ENCODE measurements at regions not wholly inside any gene's neighbourhood (a gene's known extent, or its start where the extent isn't known, plus 50 kb on each side); places are given as distances from the start of the nearest gene placed in this dataset.

GRCh38 chr22:47625531-47626427, 863.3 kb downstream of the TBC1D22A start:
- Histone ChIP-seq H3K4me3 (ENCODE audit: low read depth, low read length) (no peak overlapping the region), H3K9me3 (ENCODE audit: control insufficient read depth, insufficient read depth, low read depth, low read length) (no peaks in the 10 kb centered on the region), H3K36me3 (ENCODE audit: control insufficient read depth in 2 of 2, insufficient read depth in 1 of 2, low read length in 2 of 2) (no peaks in the 10 kb centered on the region), H3K27ac (ENCODE audit: extremely low read depth, low read depth, low read length) (no peak overlapping the region), H3K4me1 (ENCODE audit: control insufficient read depth, insufficient read depth, low read length) (no peaks in the 10 kb centered on the region)
- CTCF ChIA-PET = interaction anchor here (0.8 kb wide), 1 partner anchor 729 kb away, joined by 3 read pairs; no protein-coding TSS in a partner anchor
- TF ChIP-seq GLI2 (tag by site-specific recombination; IDR thresholded peaks at IDR 0.05; ENCODE audit: borderline replicate concordance, low read depth) (no peak), ZSCAN18 (tag by site-specific recombination; IDR thresholded peaks at IDR 0.05) (no peak), ZNF223 (tag by site-specific recombination; IDR thresholded peaks at IDR 0.05) (no peak), ZNF621 (tag by site-specific recombination; IDR thresholded peaks at IDR 0.05) (no peak), ZNF548 (tag by site-specific recombination; IDR thresholded peaks at IDR 0.05) (no peak), ZNF623 (tag by site-specific recombination; IDR thresholded peaks at IDR 0.05) (no peak), ZNF585B (tag by site-specific recombination; IDR thresholded peaks at IDR 0.05) (no peak), ZNF549 (tag by site-specific recombination; IDR thresholded peaks at IDR 0.05) (no peak), ZFP37 (tag by site-specific recombination; IDR thresholded peaks at IDR 0.05) (no peak), ZNF514 (tag by site-specific recombination; IDR thresholded peaks at IDR 0.05) (no peak), ZNF239 (tag by site-specific recombination; IDR thresholded peaks at IDR 0.05) (no peak), ZNF433 (tag by site-specific recombination; IDR thresholded peaks at IDR 0.05; ENCODE audit: low read depth) (no peak), ZNF350 (tag by site-specific recombination; IDR thresholded peaks at IDR 0.05) (no peak), ZNF610 (tag by site-specific recombination; IDR thresholded peaks at IDR 0.05; ENCODE audit: borderline replicate concordance) (no peak)
- POLR2A ChIA-PET = no interaction called here

GRCh38 chr22:47625013-47625385, 862.5 kb downstream of the TBC1D22A start:
- Histone ChIP-seq H3K9me3 (ENCODE audit: control insufficient read depth, insufficient read depth, low read depth, low read length) (no peaks in the 10 kb centered on the region), H3K4me1 (ENCODE audit: control insufficient read depth, insufficient read depth, low read length) (no peaks in the 10 kb centered on the region), H3K36me3 (ENCODE audit: control insufficient read depth in 2 of 2, insufficient read depth in 1 of 2, low read length in 2 of 2) (no peaks in the 10 kb centered on the region), H3K4me3 (ENCODE audit: low read depth, low read length) (no peak overlapping the region), H3K27ac (ENCODE audit: extremely low read depth, low read depth, low read length) (no peak overlapping the region)
- TF ChIP-seq ZBTB7A (tag by site-specific recombination; IDR thresholded peaks at IDR 0.05; ENCODE audit: low read depth) = no peak
- no peak for TF ChIP-seq ZNF621 (tag by site-specific recombination; IDR thresholded peaks at IDR 0.05)
- no peak for TF ChIP-seq ZNF2 (tag by site-specific recombination; IDR thresholded peaks at IDR 0.05)
- TF ChIP-seq ZNF561 (tag by site-specific recombination; IDR thresholded peaks at IDR 0.05; ENCODE audit: borderline replicate concordance) = no peak
- TF ChIP-seq HOXC10 (CRISPR knock-in tag; IDR thresholded peaks at IDR 0.05) = no peak
- no peak for TF ChIP-seq ZNF549 (tag by site-specific recombination; IDR thresholded peaks at IDR 0.05)
- no peak for TF ChIP-seq ZNF10 (tag by site-specific recombination; IDR thresholded peaks at IDR 0.05)
- no peak for TF ChIP-seq ZNF202 (tag by site-specific recombination; IDR thresholded peaks at IDR 0.05; ENCODE audit: borderline replicate concordance)
- TF ChIP-seq ZNF24 (tag by site-specific recombination; IDR thresholded peaks at IDR 0.05) = no peak
- TF ChIP-seq ZNF18 (tag by site-specific recombination; IDR thresholded peaks at IDR 0.05) = no peak
- no peak for TF ChIP-seq ZNF645 (tag by site-specific recombination; IDR thresholded peaks at IDR 0.05)
- TF ChIP-seq ZNF132 (tag by site-specific recombination; IDR thresholded peaks at IDR 0.05; ENCODE audit: borderline replicate concordance) = no peak
- TF ChIP-seq ZNF654 (tag by site-specific recombination; IDR thresholded peaks at IDR 0.05; ENCODE audit: low read depth) = no peak
- no peak for TF ChIP-seq SCRT2 (tag by site-specific recombination; IDR thresholded peaks at IDR 0.05)
- TF ChIP-seq ZBTB17 (tag by site-specific recombination; IDR thresholded peaks at IDR 0.05) = no peak
- no peak for TF ChIP-seq ZBTB21 (tag by site-specific recombination; IDR thresholded peaks at IDR 0.05)
- no peak for TF ChIP-seq ZNF280D (tag by site-specific recombination; IDR thresholded peaks at IDR 0.05)
- TF ChIP-seq ZNF677 (tag by site-specific recombination; IDR thresholded peaks at IDR 0.05) = no peak
- ChIA-PET POLR2A (no interaction called here), CTCF (no interaction called here)
